ENCODE measurements at regions not wholly inside any gene's neighbourhood (a gene's known extent, or its start where the extent isn't known, plus 50 kb on each side); places are given as distances from the start of the nearest gene placed in this dataset.
"Not testable (repeated sequence)": the region's sequence is repeated elsewhere in the genome, so short reads cannot be mapped to it uniquely, and the experiment has no call there.

DNA sequence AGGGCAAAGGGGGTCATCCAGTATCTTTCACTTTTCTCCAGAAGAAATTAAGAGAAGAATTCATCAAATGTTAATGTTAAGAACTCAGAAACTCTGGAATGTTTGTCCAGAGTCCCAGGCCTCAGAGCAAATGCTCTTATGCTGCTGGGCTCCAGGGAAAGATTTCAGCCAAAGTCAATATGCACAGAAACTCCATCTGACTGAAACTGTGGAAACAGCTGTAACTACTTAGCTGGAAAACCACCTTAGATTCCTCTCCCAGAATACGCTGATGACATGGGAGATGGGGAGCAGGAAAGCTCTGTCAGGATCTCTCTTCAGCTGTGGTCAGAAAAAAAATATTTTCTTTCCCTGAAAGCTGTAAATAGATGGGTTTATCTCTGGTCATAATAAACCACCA is 559.6 kb downstream of the RFPL4B start:
- Histone ChIP-seq H3K9ac (ENCODE audit: low read length) (no peak overlapping the region), H3K4me3 (ENCODE audit: low read length) (no peak overlapping the region), H3K4me1 (ENCODE audit: control insufficient read depth, insufficient read depth, low read length) (no peaks in the 10 kb centered on the region), H3K27ac (ENCODE audit: low read depth, low read length) (no peak overlapping the region), H3K36me3 (ENCODE audit: control insufficient read depth, insufficient read depth, low read length) (no peaks in the 10 kb centered on the region), H3K27me3 (ENCODE audit: control insufficient read depth, insufficient read depth, low read length) (no peaks in the 10 kb centered on the region)

GRCh38 chr6:112909781-112910180 is 562.7 kb downstream of the RFPL4B start:
- Histone ChIP-seq H3K36me3 (ENCODE audit: control insufficient read depth, insufficient read depth, low read length) (no peaks in the 10 kb centered on the region), H3K27me3 (ENCODE audit: control insufficient read depth, insufficient read depth, low read length) (no peaks in the 10 kb centered on the region), H3K27ac (ENCODE audit: low read depth, low read length) (no peak overlapping the region), H3K4me1 (ENCODE audit: control insufficient read depth, insufficient read depth, low read length) (no peaks in the 10 kb centered on the region), H3K4me3 (ENCODE audit: low read length) (no peak overlapping the region), H3K9ac (ENCODE audit: low read length) (no peak overlapping the region)

- Histone ChIP-seq H3K4me1 (ENCODE audit: control insufficient read depth, insufficient read depth, low read length) (no peaks in the 10 kb centered on the region), H3K9ac (ENCODE audit: low read length) (no peak overlapping the region), H3K36me3 (ENCODE audit: control insufficient read depth, insufficient read depth, low read length) (no peaks in the 10 kb centered on the region), H3K27me3 (ENCODE audit: control insufficient read depth, insufficient read depth, low read length) (no peaks in the 10 kb centered on the region), H3K4me3 (ENCODE audit: low read length) (no peak overlapping the region), H3K27ac (ENCODE audit: low read depth, low read length) (no peak overlapping the region)
Measured at GRCh38 chr6:112910256-112910655, 563.1 kb downstream of the RFPL4B start.

DNA sequence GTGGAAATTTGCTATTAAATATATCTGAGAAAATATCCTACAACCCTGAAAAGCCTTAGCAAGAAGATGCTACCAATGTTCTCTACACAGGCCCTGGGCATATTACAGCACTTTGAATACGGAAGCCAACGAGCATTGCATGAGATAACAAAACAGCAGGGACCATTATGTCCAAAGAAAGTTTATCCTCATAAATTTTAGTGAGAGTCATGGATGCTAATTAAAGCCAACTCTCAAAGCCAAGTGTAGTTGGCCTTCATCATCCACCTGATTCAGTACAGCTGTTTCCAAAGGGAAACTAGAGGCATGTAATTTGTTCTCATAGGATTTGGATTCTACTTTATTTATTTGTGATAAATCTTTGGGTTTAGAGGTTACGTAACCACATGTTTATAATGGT is 564.8 kb downstream of the RFPL4B start:
- Histone ChIP-seq H3K4me3 (ENCODE audit: low read length) (no peak overlapping the region), H3K36me3 (ENCODE audit: control insufficient read depth, insufficient read depth, low read length) (no peaks in the 10 kb centered on the region), H3K27me3 (ENCODE audit: control insufficient read depth, insufficient read depth, low read length) (no peaks in the 10 kb centered on the region), H3K9ac (ENCODE audit: low read length) (no peak overlapping the region), H3K4me1 (ENCODE audit: control insufficient read depth, insufficient read depth, low read length) (no peaks in the 10 kb centered on the region), H3K27ac (ENCODE audit: low read depth, low read length) (no peak overlapping the region)

DNA sequence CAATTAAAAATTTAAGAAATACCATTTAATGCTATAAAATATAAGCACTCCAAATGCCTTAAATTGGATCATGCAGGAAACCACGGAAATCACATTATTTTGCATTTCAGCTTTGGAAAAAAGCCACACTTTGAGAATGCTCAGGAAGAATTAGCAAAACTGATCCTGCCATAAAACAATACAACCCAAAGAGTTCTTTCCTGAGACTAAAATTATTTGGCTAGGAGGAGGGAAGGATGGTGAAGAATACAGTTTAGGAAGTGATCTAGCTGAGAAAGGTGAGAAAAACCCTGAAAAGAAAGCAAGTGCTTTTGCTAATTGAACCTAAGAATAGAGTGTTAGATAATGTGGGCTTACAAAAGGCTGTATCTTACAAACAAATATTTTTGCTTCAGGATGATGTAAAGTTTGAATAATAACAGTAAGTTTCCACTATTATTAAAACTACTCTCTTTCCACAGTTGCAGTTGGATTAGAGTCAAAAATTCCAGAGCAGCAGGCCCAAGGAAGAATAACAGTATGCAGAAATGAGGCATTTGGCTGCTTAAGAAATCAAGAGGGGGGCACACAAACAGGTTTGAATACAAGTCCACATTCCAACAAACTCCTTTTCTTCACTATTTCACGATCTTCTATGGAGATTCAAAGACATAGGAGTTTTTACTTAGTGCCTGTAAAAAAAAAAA is 565.4 kb downstream of the RFPL4B start:
- Histone ChIP-seq H3K27me3 (ENCODE audit: control insufficient read depth, insufficient read depth, low read length) (no peaks in the 10 kb centered on the region), H3K27ac (ENCODE audit: low read depth, low read length) (no peak overlapping the region), H3K36me3 (ENCODE audit: control insufficient read depth, insufficient read depth, low read length) (no peaks in the 10 kb centered on the region), H3K4me1 (ENCODE audit: control insufficient read depth, insufficient read depth, low read length) (no peaks in the 10 kb centered on the region), H3K9ac (ENCODE audit: low read length) (no peak overlapping the region), H3K4me3 (ENCODE audit: low read length) (no peak overlapping the region)

DNA sequence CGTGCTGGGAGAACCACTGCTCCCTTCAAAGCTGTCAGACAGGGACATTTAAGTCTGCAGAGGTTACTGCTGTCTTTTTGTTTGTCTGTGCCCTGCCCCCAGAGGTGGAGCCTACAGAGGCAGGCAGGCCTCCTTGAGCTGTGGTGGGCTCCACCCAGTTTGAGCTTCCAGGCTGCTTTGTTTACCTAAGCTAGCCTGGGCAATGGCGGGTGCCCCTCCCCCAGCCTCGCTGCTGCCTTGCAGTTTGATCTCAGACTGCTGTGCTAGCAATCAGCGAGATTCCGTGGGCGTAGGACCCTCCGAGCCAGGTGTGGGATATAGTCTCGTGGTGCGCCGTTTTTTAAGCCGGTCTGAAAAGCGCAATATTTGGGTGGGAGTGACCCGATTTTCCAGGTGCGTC is 572.6 kb downstream of the RFPL4B start:
- not testable (repeated sequence) for H3K36me3 ChIP-seq (ENCODE audit: control insufficient read depth, insufficient read depth, low read length); H3K27ac ChIP-seq (ENCODE audit: low read depth, low read length); H3K27me3 ChIP-seq (ENCODE audit: control insufficient read depth, insufficient read depth, low read length); H3K9ac ChIP-seq (ENCODE audit: low read length); H3K4me3 ChIP-seq (ENCODE audit: low read length); H3K4me1 ChIP-seq (ENCODE audit: control insufficient read depth, insufficient read depth, low read length)

DNA sequence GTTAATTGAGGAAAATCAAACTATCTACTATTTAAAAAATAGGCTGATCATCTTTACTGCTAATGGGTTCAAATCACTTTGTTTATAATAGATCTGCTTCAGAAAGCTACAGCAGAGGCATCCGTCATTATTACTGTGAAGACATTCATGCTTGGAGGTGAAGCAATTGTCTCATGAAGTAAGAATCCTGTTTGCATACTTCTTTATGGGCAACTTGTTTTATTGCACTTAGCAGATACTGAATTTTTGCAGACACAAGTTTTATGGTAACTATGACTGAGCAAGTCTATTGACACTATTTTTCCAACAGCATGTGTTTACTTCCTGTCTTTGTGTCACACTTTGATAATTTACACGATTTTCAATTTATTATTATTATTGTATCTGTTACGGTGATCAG is 573.9 kb downstream of the RFPL4B start:
- no peak overlapping the region for H3K27ac ChIP-seq (ENCODE audit: low read depth, low read length)
- no peak overlapping the region for H3K9ac ChIP-seq (ENCODE audit: low read length)
- no peaks in the 10 kb centered on the region for H3K4me1 ChIP-seq (ENCODE audit: control insufficient read depth, insufficient read depth, low read length)
- H3K27me3 ChIP-seq (ENCODE audit: control insufficient read depth, insufficient read depth, low read length): no peaks in the 10 kb centered on the region
- H3K4me3 ChIP-seq (ENCODE audit: low read length): no peak overlapping the region
- no peaks in the 10 kb centered on the region for H3K36me3 ChIP-seq (ENCODE audit: control insufficient read depth, insufficient read depth, low read length)

DNA sequence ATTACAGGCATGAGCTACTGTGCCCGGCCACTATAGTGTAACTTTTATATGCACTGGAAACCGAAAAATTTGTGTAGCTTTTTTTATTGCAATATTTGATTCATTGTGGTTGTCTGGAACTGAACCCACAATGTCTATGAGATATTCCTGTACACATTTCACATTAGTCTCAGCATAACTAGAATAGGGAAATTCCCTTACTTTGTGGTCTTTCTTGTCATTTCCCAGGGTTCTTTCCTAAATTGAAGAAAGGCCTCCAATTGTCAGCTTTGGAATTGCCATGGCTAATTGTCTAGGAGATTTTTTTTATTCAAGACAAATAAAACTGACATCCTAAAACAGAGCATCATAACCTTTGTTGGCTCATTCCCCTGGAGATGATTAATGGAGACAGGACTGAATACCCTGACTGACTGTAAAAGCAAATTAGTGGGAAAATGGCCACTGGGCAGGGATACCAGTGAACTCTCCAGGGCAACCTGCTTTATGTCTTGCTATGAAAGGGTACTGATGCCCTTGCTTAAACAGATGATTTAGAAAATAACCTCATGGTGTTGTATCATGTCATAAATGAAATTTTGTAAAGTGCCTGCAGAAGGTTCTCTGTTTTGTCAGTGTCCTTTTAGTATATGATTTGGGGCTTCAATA is 576.9 kb downstream of the RFPL4B start:
- Histone ChIP-seq H3K27ac (ENCODE audit: low read depth, low read length) (no peak overlapping the region), H3K27me3 (ENCODE audit: control insufficient read depth, insufficient read depth, low read length) (no peaks in the 10 kb centered on the region), H3K9ac (ENCODE audit: low read length) (no peak overlapping the region), H3K4me1 (ENCODE audit: control insufficient read depth, insufficient read depth, low read length) (no peaks in the 10 kb centered on the region), H3K36me3 (ENCODE audit: control insufficient read depth, insufficient read depth, low read length) (no peaks in the 10 kb centered on the region), H3K4me3 (ENCODE audit: low read length) (no peak overlapping the region)

DNA sequence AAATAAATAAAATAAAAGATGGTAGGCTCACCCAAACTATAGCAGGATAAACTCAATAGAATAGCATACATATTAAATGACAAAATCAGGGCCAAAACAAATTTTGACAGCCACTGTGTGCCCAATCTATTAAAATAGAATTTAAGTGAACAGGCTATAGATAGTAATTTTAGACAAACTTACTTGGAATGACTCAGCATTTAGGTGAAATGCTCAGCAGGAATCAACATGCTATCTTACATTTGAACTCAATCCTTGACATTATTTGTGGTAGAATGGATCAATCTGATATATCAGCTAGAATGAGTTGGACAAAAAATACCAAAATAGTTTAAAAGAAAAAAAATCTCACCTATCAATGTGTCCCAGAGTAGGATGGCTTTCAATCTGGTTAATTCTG is 578.6 kb downstream of the RFPL4B start:
- Histone ChIP-seq H3K27ac (ENCODE audit: low read depth, low read length) (no peak overlapping the region), H3K4me3 (ENCODE audit: low read length) (no peak overlapping the region), H3K9ac (ENCODE audit: low read length) (no peak overlapping the region), H3K36me3 (ENCODE audit: control insufficient read depth, insufficient read depth, low read length) (no peaks in the 10 kb centered on the region), H3K4me1 (ENCODE audit: control insufficient read depth, insufficient read depth, low read length) (no peaks in the 10 kb centered on the region), H3K27me3 (ENCODE audit: control insufficient read depth, insufficient read depth, low read length) (no peaks in the 10 kb centered on the region)

DNA sequence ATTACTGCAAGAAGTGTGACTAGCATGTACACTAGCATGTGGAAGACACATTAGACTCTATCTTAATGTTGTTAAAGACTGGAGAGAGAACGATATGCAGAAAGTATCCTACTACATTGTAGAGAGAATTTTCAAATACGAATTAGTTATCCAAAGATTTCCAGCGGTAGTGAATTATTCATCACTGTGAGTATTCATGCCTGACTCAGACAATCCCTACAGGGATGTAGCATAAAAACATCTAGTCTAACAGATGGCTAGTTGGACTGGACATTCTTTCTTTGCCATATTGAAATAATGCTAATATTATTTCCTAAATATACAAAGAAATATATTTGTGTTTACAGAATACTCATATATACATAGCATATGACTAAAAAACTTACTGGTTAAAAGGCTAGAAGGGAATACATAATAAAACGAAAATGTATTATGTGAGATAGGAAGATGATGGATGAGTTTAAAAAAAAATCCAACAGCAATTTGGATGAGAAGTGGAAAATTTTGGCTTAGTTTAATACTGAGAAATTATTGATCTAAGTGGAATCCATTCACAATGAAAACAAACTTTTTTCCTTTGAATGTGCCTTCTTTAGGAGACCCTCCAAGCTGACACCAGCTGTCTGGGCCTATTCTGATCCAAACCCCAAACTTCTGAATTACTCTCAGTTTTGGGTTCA is 580.7 kb downstream of the RFPL4B start:
- Histone ChIP-seq H3K9ac (ENCODE audit: low read length) (no peak overlapping the region), H3K27ac (ENCODE audit: low read depth, low read length) (no peak overlapping the region), H3K4me3 (ENCODE audit: low read length) (no peak overlapping the region), H3K27me3 (ENCODE audit: control insufficient read depth, insufficient read depth, low read length) (no peaks in the 10 kb centered on the region), H3K36me3 (ENCODE audit: control insufficient read depth, insufficient read depth, low read length) (no peaks in the 10 kb centered on the region), H3K4me1 (ENCODE audit: control insufficient read depth, insufficient read depth, low read length) (no peaks in the 10 kb centered on the region)

GRCh38 chr6:112929641-112930040 is 582.5 kb downstream of the RFPL4B start:
- Histone ChIP-seq H3K36me3 (ENCODE audit: control insufficient read depth, insufficient read depth, low read length) (no peaks in the 10 kb centered on the region), H3K9ac (ENCODE audit: low read length) (no peak overlapping the region), H3K4me3 (ENCODE audit: low read length) (no peak overlapping the region), H3K27me3 (ENCODE audit: control insufficient read depth, insufficient read depth, low read length) (no peaks in the 10 kb centered on the region), H3K4me1 (ENCODE audit: control insufficient read depth, insufficient read depth, low read length) (no peaks in the 10 kb centered on the region), H3K27ac (ENCODE audit: low read depth, low read length) (no peak overlapping the region)

- no peaks in the 10 kb centered on the region for H3K4me1 ChIP-seq (ENCODE audit: control insufficient read depth, insufficient read depth, low read length)
- H3K27me3 ChIP-seq (ENCODE audit: control insufficient read depth, insufficient read depth, low read length): no peaks in the 10 kb centered on the region
- H3K27ac ChIP-seq (ENCODE audit: low read depth, low read length): no peak overlapping the region
- H3K9ac ChIP-seq (ENCODE audit: low read length): no peak overlapping the region
- H3K4me3 ChIP-seq (ENCODE audit: low read length): no peak overlapping the region
- no peaks in the 10 kb centered on the region for H3K36me3 ChIP-seq (ENCODE audit: control insufficient read depth, insufficient read depth, low read length)
Measured at GRCh38 chr6:112931832-112932231, 584.7 kb downstream of the RFPL4B start.

DNA sequence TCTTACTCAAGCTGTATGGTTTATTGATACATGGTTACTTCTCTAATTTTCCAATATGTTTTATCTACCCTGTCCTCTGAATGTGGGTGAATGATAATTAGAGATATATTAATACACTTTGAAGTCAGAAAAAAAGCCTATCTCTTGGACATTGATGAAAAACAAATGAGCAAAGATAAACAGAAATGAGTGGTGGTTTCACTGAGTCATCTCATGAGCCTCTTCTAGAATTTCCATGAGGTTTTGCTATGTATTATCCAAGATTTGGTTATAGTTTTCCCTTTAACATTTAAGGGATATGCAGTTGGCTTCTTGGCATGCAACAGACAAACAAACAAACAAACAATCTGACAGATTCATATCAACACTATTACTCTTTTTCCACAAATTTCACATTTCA is 586.8 kb downstream of the RFPL4B start:
- Histone ChIP-seq H3K4me1 (ENCODE audit: control insufficient read depth, insufficient read depth, low read length) (no peaks in the 10 kb centered on the region), H3K27me3 (ENCODE audit: control insufficient read depth, insufficient read depth, low read length) (no peaks in the 10 kb centered on the region), H3K4me3 (ENCODE audit: low read length) (no peak overlapping the region), H3K27ac (ENCODE audit: low read depth, low read length) (no peak overlapping the region), H3K9ac (ENCODE audit: low read length) (no peak overlapping the region), H3K36me3 (ENCODE audit: control insufficient read depth, insufficient read depth, low read length) (no peaks in the 10 kb centered on the region)
